NCI-H1930 (cell line): ENCODE measurements at regions not wholly inside any gene's neighbourhood (a gene's known extent, or its start where the extent isn't known, plus 50 kb on each side); places are given as distances from the start of the nearest gene placed in this dataset.

ENCODE experiments used
- DNase-seq, 2 experiments: peaks; one replicate each; lab custom pipeline; 2025; lab: John Stamatoyannopoulos, UW

DNA sequence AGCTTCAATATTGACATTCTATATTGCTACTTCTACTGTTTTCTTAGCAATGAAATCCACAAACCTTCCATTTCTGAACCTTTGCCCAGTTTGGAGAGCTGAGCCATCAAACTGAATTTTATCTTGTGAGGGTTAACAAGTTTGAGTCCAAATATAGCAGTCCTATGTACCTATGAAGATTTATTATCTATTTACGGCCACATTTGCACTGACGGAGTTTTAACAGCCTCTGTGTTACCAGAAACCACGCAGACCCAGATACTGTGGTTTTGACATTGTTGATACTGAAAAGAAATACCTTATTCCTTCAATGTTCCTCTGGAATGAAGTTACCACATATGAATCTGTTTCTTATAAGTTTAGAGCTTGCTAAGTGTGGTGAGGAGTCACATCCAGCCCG lies 172.6 kb downstream of the FGFR2 start:
- DNase-seq: no peak

DNA sequence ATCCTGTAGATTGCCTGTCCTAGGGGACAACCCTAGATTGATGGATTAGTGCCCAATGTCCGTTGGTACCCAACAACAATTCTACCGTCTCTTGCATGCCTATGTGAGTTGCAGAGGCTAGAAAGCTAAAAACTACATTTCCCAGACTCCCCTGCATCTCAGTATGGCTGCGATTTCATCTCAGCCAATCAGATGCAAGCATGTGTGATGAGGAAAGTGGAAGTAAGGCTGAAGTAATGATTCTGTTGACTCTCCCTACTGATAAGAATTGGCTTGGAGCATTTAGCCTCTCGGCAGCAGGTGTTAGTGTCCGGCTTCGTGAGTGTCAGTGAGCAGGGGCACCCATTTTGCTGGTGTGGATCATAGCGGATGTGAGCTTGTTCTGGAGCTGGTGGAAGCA lies 171.9 kb downstream of the FGFR2 start:
- DNase-seq: no peak
